HG03575 (cell line): ENCODE measurements at regions not wholly inside any gene's neighbourhood (a gene's known extent, or its start where the extent isn't known, plus 50 kb on each side); places are given as distances from the start of the nearest gene placed in this dataset.

Experiments
- ATAC-seq: cut with Tn5 transposase; IDR thresholded peaks from one replicate; pipeline ENCODE4 v1.9.1; 2021; ENCODE audit not compliant: unreplicated experiment, insufficient number of reproducible peaks, low FRiP score; ENCODE audit errors: extremely low read depth

- ATAC-seq = no peak
Observed at GRCh38 chr20:17806739-17807441, 107.1 kb downstream of the BANF2 start.

- no peak for ATAC-seq
Observed at GRCh38 chr20:17806107-17806506, 106.3 kb downstream of the BANF2 start.

GRCh38 chr20:17803765-17804164, 104.0 kb downstream of the BANF2 start:
- no peak for ATAC-seq

GRCh38 chr20:17799575-17800227, 99.9 kb downstream of the BANF2 start:
- ATAC-seq = no peak

- ATAC-seq = no peak
Observed at GRCh38 chr20:17798601-17799000, 98.8 kb downstream of the BANF2 start.

GRCh38 chr20:17797579-17797978, 97.8 kb downstream of the BANF2 start:
- no peak for ATAC-seq

GRCh38 chr20:17797161-17797560, 97.4 kb downstream of the BANF2 start:
- ATAC-seq = no peak

GRCh38 chr20:17796091-17796563, 96.4 kb downstream of the BANF2 start:
- no peak for ATAC-seq

- no peak for ATAC-seq
Observed at GRCh38 chr20:17795501-17796071, 95.8 kb downstream of the BANF2 start.

- no peak for ATAC-seq
Observed at GRCh38 chr20:17795003-17795402, 95.2 kb downstream of the BANF2 start.

GRCh38 chr20:17794400-17794799, 94.6 kb downstream of the BANF2 start:
- ATAC-seq = no peak

- no peak for ATAC-seq
Observed at GRCh38 chr20:17793986-17794385, 94.2 kb downstream of the BANF2 start.

GRCh38 chr20:17790296-17790695, 90.5 kb downstream of the BANF2 start:
- no peak for ATAC-seq

GRCh38 chr20:17787816-17788215, 88.0 kb downstream of the BANF2 start:
- ATAC-seq = no peak

GRCh38 chr20:17786221-17786718, 86.5 kb downstream of the BANF2 start:
- no peak for ATAC-seq
